ENCODE measurements at regions not wholly inside any gene's neighbourhood (a gene's known extent, or its start where the extent isn't known, plus 50 kb on each side); places are given as distances from the start of the nearest gene placed in this dataset.

DNA sequence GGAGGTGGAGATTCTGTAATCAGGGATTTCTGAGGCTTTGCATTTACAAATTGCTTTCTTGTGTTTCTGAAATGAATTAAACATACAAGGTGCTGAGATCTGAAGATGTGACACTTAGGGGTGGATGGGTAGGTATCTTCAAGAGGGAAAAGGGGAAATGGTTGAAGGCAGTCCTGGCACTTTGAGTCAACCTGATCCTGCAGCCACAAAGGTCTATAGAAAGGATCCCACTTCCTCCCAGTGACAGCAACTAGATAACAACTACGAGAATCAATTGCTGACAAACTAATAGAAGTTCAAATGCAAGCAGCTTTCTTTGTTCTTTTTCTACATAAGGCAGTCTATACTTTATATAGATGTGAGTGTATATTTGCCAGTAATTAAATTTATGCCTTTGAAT, 553.3 kb downstream of the MDFIC start:
- H3K4me2 ChIP-seq (replicated peaks; ENCODE audit: low read depth, low read length, poor library complexity, severe bottlenecking): no peak overlapping the region
- no peak overlapping the region for H3K27ac Mint-ChIP-seq
- DNase-seq (no peak), ATAC-seq (ENCODE audit: low read depth) (no peak)
- H3K4me3 ChIP-seq (ENCODE audit: control extremely low read depth in 1 of 5, extremely low read depth in 1 of 5, insufficient read depth in 1 of 5, low read depth in 2 of 5, low read length in 4 of 5): no peak overlapping the region
- H3K9me3 Mint-ChIP-seq (ENCODE audit: insufficient read depth): no peaks in the 10 kb centered on the region
- H3K27me3 ChIP-seq (replicated peaks in 1 of 4; ENCODE audit: control extremely low read depth in 1 of 4, control insufficient read depth in 3 of 4, insufficient read depth in 4 of 4, low read length in 3 of 4): peaks cover 0 to 24% (median 12%) of the 10 kb centered on the region in 4 experiments
- ChIA-PET POLR2A (no interaction called here), CTCF (interaction anchor here (2.1 kb wide), 1 partner anchor 610 kb away, joined by 10 read pairs; no protein-coding TSS in a partner anchor)
- no peaks in the 10 kb centered on the region for H3K79me2 ChIP-seq (ENCODE audit: control insufficient read depth, insufficient read depth, low read length)
- intact Hi-C loops (cut with micrococcal nuclease): no loop called here
- no peak overlapping the region for H3K4me3 Mint-ChIP-seq
- H3K27ac ChIP-seq (ENCODE audit: low read length in 2 of 2): no peak overlapping the region
- no peak overlapping the region for H2AFZ ChIP-seq (ENCODE audit: insufficient read depth, low read depth, low read length, poor library complexity, severe bottlenecking)
- no peak overlapping the region for H3K9ac ChIP-seq (ENCODE audit: low read length)
- H3K36me3 ChIP-seq (replicated peaks in 1 of 2; ENCODE audit: control extremely low read depth in 1 of 2, control insufficient read depth in 1 of 2, extremely low read depth in 1 of 2, insufficient read depth in 2 of 2, low read length in 1 of 2): no peaks in the 10 kb centered on the region
- H3K4me1 Mint-ChIP-seq: peaks cover 11% of the 10 kb centered on the region
- TF ChIP-seq, protein P1, sequence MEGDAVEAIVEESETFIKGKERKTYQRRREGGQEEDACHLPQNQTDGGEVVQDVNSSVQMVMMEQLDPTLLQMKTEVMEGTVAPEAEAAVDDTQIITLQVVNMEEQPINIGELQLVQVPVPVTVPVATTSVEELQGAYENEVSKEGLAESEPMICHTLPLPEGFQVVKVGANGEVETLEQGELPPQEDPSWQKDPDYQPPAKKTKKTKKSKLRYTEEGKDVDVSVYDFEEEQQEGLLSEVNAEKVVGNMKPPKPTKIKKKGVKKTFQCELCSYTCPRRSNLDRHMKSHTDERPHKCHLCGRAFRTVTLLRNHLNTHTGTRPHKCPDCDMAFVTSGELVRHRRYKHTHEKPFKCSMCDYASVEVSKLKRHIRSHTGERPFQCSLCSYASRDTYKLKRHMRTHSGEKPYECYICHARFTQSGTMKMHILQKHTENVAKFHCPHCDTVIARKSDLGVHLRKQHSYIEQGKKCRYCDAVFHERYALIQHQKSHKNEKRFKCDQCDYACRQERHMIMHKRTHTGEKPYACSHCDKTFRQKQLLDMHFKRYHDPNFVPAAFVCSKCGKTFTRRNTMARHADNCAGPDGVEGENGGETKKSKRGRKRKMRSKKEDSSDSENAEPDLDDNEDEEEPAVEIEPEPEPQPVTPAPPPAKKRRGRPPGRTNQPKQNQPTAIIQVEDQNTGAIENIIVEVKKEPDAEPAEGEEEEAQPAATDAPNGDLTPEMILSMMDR (IDR thresholded peaks at IDR 0.05): no peak
- TF ChIP-seq EZH2 (IDR thresholded peaks at IDR 0.05; ENCODE audit: borderline replicate concordance, insufficient read depth, low read depth, low read length, poor library complexity, severe bottlenecking): no peak
- no CpG with 5 or more reads among the region's 1 CpG for WGBS (ENCODE audit: insufficient coverage)
- H3K9me3 ChIP-seq (ENCODE audit: control extremely low read depth in 1 of 3, control insufficient read depth in 2 of 3, insufficient read depth in 1 of 3, low read length in 2 of 3): no peaks in the 10 kb centered on the region
- H3K4me1 ChIP-seq (ENCODE audit: control insufficient read depth in 2 of 2, insufficient read depth in 2 of 2, low read length in 2 of 2): peaks cover 12 to 16% of the 10 kb centered on the region in 2 donors
- no peaks in the 10 kb centered on the region for H4K20me1 ChIP-seq (ENCODE audit: control insufficient read depth, insufficient read depth, low read length, poor library complexity, severe bottlenecking)
- H3K27me3 Mint-ChIP-seq: peaks cover 34% of the 10 kb centered on the region

DNA sequence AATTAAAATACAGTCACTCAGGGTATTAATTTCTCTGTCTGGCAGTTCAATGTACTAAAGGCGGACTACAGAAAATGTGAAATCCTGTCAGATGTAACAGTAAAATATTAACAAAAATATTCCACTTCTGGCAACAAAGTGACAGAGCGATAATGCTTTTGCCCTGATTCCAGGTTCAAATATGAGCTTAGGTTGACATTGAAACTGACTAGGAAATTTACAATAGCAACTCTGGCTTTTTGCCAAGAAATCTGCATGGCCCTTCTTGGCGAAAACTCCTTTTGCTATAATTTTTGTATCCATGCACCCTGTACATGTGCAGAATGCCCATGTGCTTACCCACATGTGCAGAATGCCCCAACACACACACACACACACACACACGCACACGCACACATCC, 552.2 kb downstream of the MDFIC start:
- Histone ChIP-seq H3K9me3 (ENCODE audit: control extremely low read depth in 1 of 3, control insufficient read depth in 2 of 3, insufficient read depth in 1 of 3, low read length in 2 of 3) (no peaks in the 10 kb centered on the region), H3K27ac (ENCODE audit: low read length in 2 of 2) (no peak overlapping the region), H3K36me3 (replicated peaks in 1 of 2; ENCODE audit: control extremely low read depth in 1 of 2, control insufficient read depth in 1 of 2, extremely low read depth in 1 of 2, insufficient read depth in 2 of 2, low read length in 1 of 2) (no peaks in the 10 kb centered on the region), H4K20me1 (ENCODE audit: control insufficient read depth, insufficient read depth, low read length, poor library complexity, severe bottlenecking) (no peaks in the 10 kb centered on the region), H3K27me3 (replicated peaks in 1 of 4; ENCODE audit: control extremely low read depth in 1 of 4, control insufficient read depth in 3 of 4, insufficient read depth in 4 of 4, low read length in 3 of 4) (peaks cover 0 to 21% (median 10%) of the 10 kb centered on the region in 4 experiments), H2AFZ (ENCODE audit: insufficient read depth, low read depth, low read length, poor library complexity, severe bottlenecking) (no peak overlapping the region), H3K4me1 (ENCODE audit: control insufficient read depth in 2 of 2, insufficient read depth in 2 of 2, low read length in 2 of 2) (peaks cover 12 to 16% of the 10 kb centered on the region in 2 donors), H3K79me2 (ENCODE audit: control insufficient read depth, insufficient read depth, low read length) (no peaks in the 10 kb centered on the region), H3K4me3 (ENCODE audit: control extremely low read depth in 1 of 5, extremely low read depth in 1 of 5, insufficient read depth in 1 of 5, low read depth in 2 of 5, low read length in 4 of 5) (no peak overlapping the region), H3K9ac (ENCODE audit: low read length) (no peak overlapping the region), H3K4me2 (replicated peaks; ENCODE audit: low read depth, low read length, poor library complexity, severe bottlenecking) (no peak overlapping the region)
- WGBS (ENCODE audit: insufficient coverage): 100% methylated on average over 4 of the region's 5 CpGs
- CTCF ChIA-PET: interaction anchor here (2.1 kb wide), 1 partner anchor 609 kb away, joined by 10 read pairs; no protein-coding TSS in a partner anchor
- Mint-ChIP-seq H3K27me3 (peaks cover 32% of the 10 kb centered on the region), H3K27ac (no peak overlapping the region), H3K9me3 (ENCODE audit: insufficient read depth) (no peaks in the 10 kb centered on the region), H3K4me1 (peaks cover 11% of the 10 kb centered on the region), H3K4me3 (no peak overlapping the region)
- no peak for ATAC-seq (ENCODE audit: low read depth)
- POLR2A ChIA-PET: no interaction called here
- DNase-seq: no peak
- intact Hi-C loops (cut with micrococcal nuclease): no loop called here
- TF ChIP-seq, protein P1 (IDR thresholded peaks at IDR 0.05): no peak
- no peak for TF ChIP-seq EZH2 (IDR thresholded peaks at IDR 0.05; ENCODE audit: borderline replicate concordance, insufficient read depth, low read depth, low read length, poor library complexity, severe bottlenecking)
